Natural killer cell treated with Interleukin-12 subunit alpha and Interleukin-12 subunit beta and Interleukin-15 and Interleukin-18, amount 100 ng/mL, for 72 hours (primary cell): ENCODE measurements at regions not wholly inside any gene's neighbourhood (a gene's known extent, or its start where the extent isn't known, plus 50 kb on each side); places are given as distances from the start of the nearest gene placed in this dataset.
A peak's percentile ranks its signal among the peaks of the same experiment; 100 is the strongest.
"Not testable (repeated sequence)": the region's sequence is repeated elsewhere in the genome, so short reads cannot be mapped to it uniquely, and the experiment has no call there.

ENCODE experiments used
- ATAC-seq, 2 donors: fragments of 150-1000 bp; cut with Tn5 transposase in 1 of 2; sonication (Bioruptor Pico), chemical (Tn5 transposase) in 1 of 2; 2 replicates each; pipeline ENCODE4 v1.10.0; 2021
- DNase-seq: peaks from one replicate; pipeline ENCODE4 v3.0.0; 2022; ENCODE audit warnings: low spot score
- H3K27ac Mint-ChIP-seq, 2 donors: 1 replicate in 1 of 2; 2 replicates in 1 of 2; pipeline ENCODE4 v1.8.0; 2022; ENCODE audit warnings: mixed read lengths in 2 of 2, mild to moderate bottlenecking in 1 of 2, moderate library complexity in 1 of 2
- H3K27me3 Mint-ChIP-seq, 2 donors: 1 replicate in 1 of 2; 2 replicates in 1 of 2; pipeline ENCODE4 v1.8.0; 2022; ENCODE audit warnings: mixed read lengths in 2 of 2
- H3K36me3 Mint-ChIP-seq: one replicate; pipeline ENCODE4 v1.8.0; 2022; ENCODE audit warnings: mixed read lengths
- H3K4me1 Mint-ChIP-seq, 2 donors: 1 replicate in 1 of 2; 2 replicates in 1 of 2; pipeline ENCODE4 v1.8.0; 2022; ENCODE audit warnings: low read depth in 2 of 2, mixed read lengths in 2 of 2, mild to moderate bottlenecking in 1 of 2
- H3K4me3 Mint-ChIP-seq: one replicate; pipeline ENCODE4 v1.8.0; 2022; ENCODE audit warnings: mixed read lengths
- H3K9me3 Mint-ChIP-seq: 2 replicates; pipeline ENCODE4 v1.8.0; 2022; ENCODE audit warnings: mixed read lengths

DNA sequence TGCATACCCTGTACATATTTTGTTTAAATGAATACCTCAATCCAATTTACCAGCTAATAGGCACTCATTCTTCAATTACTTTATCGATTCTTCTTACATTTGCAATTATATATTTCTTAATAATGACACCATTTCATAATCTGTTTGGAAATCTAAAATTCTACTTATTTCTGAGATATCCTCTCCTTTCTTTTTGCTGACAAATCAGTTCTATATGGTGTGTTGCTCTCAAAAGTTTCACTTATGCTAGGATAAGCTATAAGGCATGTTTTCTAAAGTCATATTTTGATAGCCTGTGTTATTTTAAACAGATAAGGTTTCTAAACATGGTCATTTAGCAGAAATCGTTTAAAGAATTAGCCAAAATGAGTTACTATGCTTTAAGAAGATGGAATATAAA is 140.6 kb upstream of the GJE1 start:
- H3K4me1 Mint-ChIP-seq: no peaks in the 10 kb centered on the region
- no peak for ATAC-seq
- DNase-seq: no peak
- H3K4me3 Mint-ChIP-seq: no peak overlapping the region
- H3K27me3 Mint-ChIP-seq: no peaks in the 10 kb centered on the region
- H3K9me3 Mint-ChIP-seq: peaks cover 8% of the 10 kb centered on the region
- H3K27ac Mint-ChIP-seq: no peak overlapping the region
- peaks cover 11% of the 10 kb centered on the region for H3K36me3 Mint-ChIP-seq

DNA sequence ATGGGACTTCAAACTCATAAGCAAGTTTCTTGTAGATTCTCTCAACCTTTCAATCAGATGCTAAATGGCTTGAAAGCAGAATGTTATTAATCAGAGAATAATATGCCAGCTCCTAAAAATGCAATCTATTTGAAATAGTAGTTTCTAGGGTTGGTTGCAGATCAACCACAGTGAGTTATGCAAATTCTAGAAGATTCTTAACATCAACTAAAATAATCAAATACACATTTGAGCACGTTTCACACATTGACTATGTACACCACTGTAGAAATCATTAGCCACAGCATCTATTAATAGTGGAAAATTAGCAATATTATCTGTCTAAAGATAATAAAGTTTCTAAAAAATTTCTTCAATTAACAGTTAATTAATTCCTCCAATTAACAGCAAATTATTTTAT is 141.9 kb upstream of the GJE1 start:
- Mint-ChIP-seq H3K9me3 (peaks cover 5% of the 10 kb centered on the region), H3K4me3 (no peak overlapping the region), H3K36me3 (peaks cover 4% of the 10 kb centered on the region), H3K27me3 (no peaks in the 10 kb centered on the region), H3K4me1 (no peaks in the 10 kb centered on the region), H3K27ac (no peak overlapping the region)
- ATAC-seq (no peak), DNase-seq (no peak)

GRCh38 chr6:141989706-141989959 is 143.1 kb upstream of the GJE1 start:
- Mint-ChIP-seq H3K36me3 (no peaks in the 10 kb centered on the region), H3K9me3 (no peaks in the 10 kb centered on the region), H3K27me3 (no peaks in the 10 kb centered on the region), H3K27ac (no peak overlapping the region), H3K4me3 (no peak overlapping the region), H3K4me1 (no peaks in the 10 kb centered on the region)
- no peak for ATAC-seq
- no peak for DNase-seq

DNA sequence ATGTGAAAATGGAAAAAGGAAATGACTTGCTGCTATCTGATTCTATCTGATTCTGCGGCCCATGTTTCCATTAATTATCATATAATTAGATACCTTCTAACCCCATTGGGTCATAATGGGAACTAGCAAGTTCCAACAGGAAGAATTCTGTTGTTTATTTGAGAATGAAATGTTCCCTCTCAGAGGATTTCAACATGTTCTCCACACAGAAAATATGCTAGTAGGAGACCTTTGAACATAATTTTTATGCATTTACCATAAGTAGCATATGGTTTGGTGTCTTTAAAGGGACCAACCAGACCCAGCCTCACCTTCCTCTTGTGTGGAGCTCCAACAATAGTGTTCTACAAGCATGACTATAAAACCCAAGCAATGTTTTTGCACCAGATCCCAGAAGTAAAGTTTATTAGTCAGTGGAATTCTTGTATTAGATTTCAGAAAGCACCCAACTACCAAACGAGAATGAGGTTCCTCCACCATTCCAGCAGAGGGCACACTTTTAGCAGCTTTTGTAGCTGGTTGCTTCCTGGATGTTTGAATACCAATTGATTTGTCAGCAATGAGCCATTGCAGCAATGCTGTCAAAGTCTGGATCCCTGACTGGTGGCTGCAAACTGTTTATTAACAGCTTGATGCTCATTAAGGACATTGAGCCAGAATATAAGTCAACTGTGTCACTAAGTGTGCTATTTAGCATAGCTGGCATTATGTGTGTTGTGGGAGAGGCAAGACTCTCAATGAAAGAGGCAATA is 143.6 kb upstream of the GJE1 start:
- no peak overlapping the region for H3K4me3 Mint-ChIP-seq
- H3K27ac Mint-ChIP-seq: no peak overlapping the region
- H3K36me3 Mint-ChIP-seq: no peaks in the 10 kb centered on the region
- H3K27me3 Mint-ChIP-seq: no peaks in the 10 kb centered on the region
- H3K4me1 Mint-ChIP-seq: no peaks in the 10 kb centered on the region
- ATAC-seq: no peak
- H3K9me3 Mint-ChIP-seq: no peaks in the 10 kb centered on the region
- DNase-seq: no peak

GRCh38 chr6:141988327-141988726 is 144.4 kb upstream of the GJE1 start:
- no peak for DNase-seq
- Mint-ChIP-seq H3K36me3 (no peaks in the 10 kb centered on the region), H3K9me3 (no peaks in the 10 kb centered on the region), H3K4me3 (no peak overlapping the region), H3K27ac (no peak overlapping the region), H3K27me3 (no peaks in the 10 kb centered on the region), H3K4me1 (no peaks in the 10 kb centered on the region)
- no peak for ATAC-seq

- DNase-seq: no peak
- no peak overlapping the region for H3K4me3 Mint-ChIP-seq
- no peak overlapping the region for H3K27ac Mint-ChIP-seq
- ATAC-seq: no peak
- H3K4me1 Mint-ChIP-seq: no peaks in the 10 kb centered on the region
- H3K36me3 Mint-ChIP-seq: no peaks in the 10 kb centered on the region
- H3K27me3 Mint-ChIP-seq: no peaks in the 10 kb centered on the region
- H3K9me3 Mint-ChIP-seq: no peaks in the 10 kb centered on the region
These were observed 146.3 kb upstream of the GJE1 start for GRCh38 chr6:141986457-141986856.

GRCh38 chr6:141981190-141981589 is 151.5 kb upstream of the GJE1 start:
- Mint-ChIP-seq H3K27me3 (no peaks in the 10 kb centered on the region), H3K4me1 (no peaks in the 10 kb centered on the region), H3K27ac (no peak overlapping the region), H3K9me3 (no peaks in the 10 kb centered on the region), H3K4me3 (no peak overlapping the region), H3K36me3 (no peaks in the 10 kb centered on the region)
- ATAC-seq (peak in 1 of 2 donors; percentile 61), DNase-seq (no peak)

GRCh38 chr6:141977782-141978181 is 154.9 kb upstream of the GJE1 start:
- Mint-ChIP-seq H3K4me1 (no peaks in the 10 kb centered on the region), H3K36me3 (no peaks in the 10 kb centered on the region), H3K9me3 (no peaks in the 10 kb centered on the region), H3K27me3 (no peaks in the 10 kb centered on the region), H3K4me3 (no peak overlapping the region), H3K27ac (no peak overlapping the region)
- no peak for DNase-seq
- no peak for ATAC-seq

GRCh38 chr6:141976994-141977393 is 155.7 kb upstream of the GJE1 start:
- H3K27ac Mint-ChIP-seq: no peak overlapping the region
- H3K27me3 Mint-ChIP-seq: no peaks in the 10 kb centered on the region
- no peak for ATAC-seq
- peaks cover 5% of the 10 kb centered on the region for H3K36me3 Mint-ChIP-seq
- no peak for DNase-seq
- H3K4me1 Mint-ChIP-seq: no peaks in the 10 kb centered on the region
- no peak overlapping the region for H3K4me3 Mint-ChIP-seq
- H3K9me3 Mint-ChIP-seq: no peaks in the 10 kb centered on the region

DNA sequence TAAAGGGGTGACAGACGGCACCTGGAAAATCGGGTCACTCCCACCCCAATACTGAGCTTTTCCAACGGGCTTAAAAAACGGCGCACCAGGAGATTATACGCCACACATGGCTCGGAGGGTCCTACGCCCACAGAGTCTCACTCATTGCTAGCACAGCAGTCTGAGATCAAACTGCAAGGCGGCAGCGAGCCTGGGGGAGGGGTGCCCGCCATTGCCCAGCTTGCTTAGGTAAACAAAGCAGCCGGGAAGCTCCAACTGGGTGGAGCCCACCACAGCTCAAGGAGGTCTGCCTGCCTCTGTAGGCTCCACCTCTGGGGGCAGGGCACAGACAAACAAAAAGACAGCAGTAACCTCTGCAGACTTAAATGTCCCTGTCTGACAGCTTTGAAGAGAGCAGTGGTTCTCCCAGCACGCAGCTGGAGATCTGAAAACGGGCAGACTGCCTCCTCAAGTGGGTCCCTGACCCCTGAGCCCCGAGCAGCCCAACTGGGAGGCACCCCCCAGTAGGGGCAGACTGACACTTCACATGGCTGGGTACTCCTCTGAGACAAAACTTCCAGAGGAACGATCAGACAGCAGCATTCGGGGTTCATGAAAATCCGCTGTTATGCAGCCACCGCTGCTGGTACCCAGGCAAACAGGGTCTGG is 162.8 kb upstream of the GJE1 start:
- H3K27ac Mint-ChIP-seq, H3K36me3 Mint-ChIP-seq, H3K4me3 Mint-ChIP-seq, H3K27me3 Mint-ChIP-seq, DNase-seq, H3K4me1 Mint-ChIP-seq, H3K9me3 Mint-ChIP-seq, ATAC-seq: not testable (repeated sequence)

DNA sequence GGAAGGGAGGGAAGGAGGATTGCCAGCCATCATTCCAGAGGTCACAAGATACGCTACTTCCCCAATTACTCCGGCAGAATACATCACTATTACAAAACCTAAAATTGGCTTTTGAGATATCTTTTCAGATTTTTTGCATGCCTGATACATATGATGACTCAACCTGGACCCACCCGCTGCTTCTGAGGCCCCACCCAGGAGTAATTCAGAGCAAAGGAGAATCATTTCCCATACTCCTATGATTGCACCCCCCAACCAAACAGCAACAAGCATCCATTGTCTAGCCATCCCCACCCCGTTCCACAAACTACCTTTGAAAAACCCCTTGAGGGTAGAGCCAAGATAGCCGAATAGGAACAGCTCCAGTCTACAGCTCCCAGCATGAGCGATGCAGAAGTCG is 163.5 kb upstream of the GJE1 start:
- no peak for ATAC-seq
- peaks cover 0 to 2% of the 10 kb centered on the region in 2 donors for H3K4me1 Mint-ChIP-seq
- H3K4me3 Mint-ChIP-seq: no peak overlapping the region
- H3K27me3 Mint-ChIP-seq: no peaks in the 10 kb centered on the region
- no peak for DNase-seq
- no peak overlapping the region for H3K27ac Mint-ChIP-seq
- H3K36me3 Mint-ChIP-seq: peaks cover 6% of the 10 kb centered on the region
- H3K9me3 Mint-ChIP-seq: peaks cover 6% of the 10 kb centered on the region

GRCh38 chr6:141968632-141969031 is 164.1 kb upstream of the GJE1 start:
- DNase-seq: no peak
- ATAC-seq: no peak
- no peaks in the 10 kb centered on the region for H3K27me3 Mint-ChIP-seq
- no peak overlapping the region for H3K4me3 Mint-ChIP-seq
- H3K4me1 Mint-ChIP-seq: peaks cover 0 to 2% of the 10 kb centered on the region in 2 donors
- no peak overlapping the region for H3K27ac Mint-ChIP-seq
- peaks cover 6% of the 10 kb centered on the region for H3K36me3 Mint-ChIP-seq
- peaks cover 6% of the 10 kb centered on the region for H3K9me3 Mint-ChIP-seq

- peaks cover 0 to 2% of the 10 kb centered on the region in 2 donors for H3K4me1 Mint-ChIP-seq
- no peak for DNase-seq
- no peak overlapping the region for H3K4me3 Mint-ChIP-seq
These were observed 167.6 kb upstream of the GJE1 start for GRCh38 chr6:141965016-141965545.

GRCh38 chr6:141963543-141964295 is 169.0 kb upstream of the GJE1 start:
- DNase-seq: no peak
- Mint-ChIP-seq H3K4me3 (no peak overlapping the region), H3K9me3 (peaks cover 6% of the 10 kb centered on the region), H3K4me1 (peaks cover 0 to 2% of the 10 kb centered on the region in 2 donors), H3K27ac (peak overlapping the region in 1 of 2 donors; percentile 58), H3K36me3 (no peaks in the 10 kb centered on the region), H3K27me3 (no peaks in the 10 kb centered on the region)
- peak; percentile 74 to 88 for ATAC-seq

More at GRCh38 chr6:141965016-141965545, 167.6 kb upstream of the GJE1 start:
- H3K36me3 Mint-ChIP-seq: no peaks in the 10 kb centered on the region
- no peak for ATAC-seq
- no peaks in the 10 kb centered on the region for H3K27me3 Mint-ChIP-seq
- H3K27ac Mint-ChIP-seq: no peak overlapping the region
- peaks cover 6% of the 10 kb centered on the region for H3K9me3 Mint-ChIP-seq
